SK-N-DZ (cell line): ENCODE measurements at regions not wholly inside any gene's neighbourhood (a gene's known extent, or its start where the extent isn't known, plus 50 kb on each side); places are given as distances from the start of the nearest gene placed in this dataset.

ENCODE experiments used
- DNase-seq: peaks from one replicate; pipeline ENCODE4 v3.0.0-alpha.2; 2015; ENCODE audit warnings: low spot score
- small RNA-seq, 2 experiments: library from RNA; depleted of rRNA; stranded (forward); fragments of <200 nt; gene quantifications; one replicate each; pipeline ENCODE3, GENCODE V24; 2014

- DNase-seq, result no peak
Observed at GRCh38 chr11:33412241-33412640, 155.1 kb downstream of the HIPK3 start.

- no peak for DNase-seq
Observed at GRCh38 chr11:33411751-33412150, 154.6 kb downstream of the HIPK3 start.

GRCh38 chr11:33410086-33410765, 153.0 kb downstream of the HIPK3 start:
- DNase-seq, result no peak

Small RNA genes in the stretch of these regions (small RNA-seq; reads per million reads assigned to genes)
- gene AL133399.1, result 0 reads per million in 2 experiments
